GM19043 (cell line): ENCODE measurements at regions not wholly inside any gene's neighbourhood (a gene's known extent, or its start where the extent isn't known, plus 50 kb on each side); places are given as distances from the start of the nearest gene placed in this dataset.
"Not testable (repeated sequence)": the region's sequence is repeated elsewhere in the genome, so short reads cannot be mapped to it uniquely, and the experiment has no call there.

Source experiments
- ATAC-seq: cut with Tn5 transposase; IDR thresholded peaks from one replicate; pipeline ENCODE4 v1.9.1; 2021; ENCODE audit warnings: low read depth; ENCODE audit not compliant: unreplicated experiment

GRCh38 chr18:32884543-32884942 lies 111.7 kb upstream of the KLHL14 start:
- peak; percentile 83 for ATAC-seq

GRCh38 chr18:32881009-32881408 lies 108.2 kb upstream of the KLHL14 start:
- ATAC-seq = no peak

DNA sequence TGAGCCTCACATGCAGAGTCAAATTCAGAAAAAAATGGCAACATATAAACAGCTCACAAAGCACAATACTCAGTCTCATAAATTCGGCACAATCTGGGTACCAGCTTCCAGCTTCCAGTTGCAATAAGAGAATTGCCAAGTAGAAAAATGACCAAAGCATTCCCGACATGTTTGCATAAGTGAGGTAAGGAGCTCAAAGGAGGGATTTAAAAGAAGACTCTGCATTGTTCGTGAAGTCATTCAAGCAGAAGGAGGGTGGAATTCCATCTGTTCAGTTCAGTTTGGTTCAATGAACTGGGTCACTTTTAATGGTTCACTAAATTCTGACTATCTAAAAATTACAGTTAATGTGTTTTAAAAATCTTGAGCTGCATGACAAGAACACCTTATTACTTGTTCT lies 106.7 kb upstream of the KLHL14 start:
- ATAC-seq = no peak

DNA sequence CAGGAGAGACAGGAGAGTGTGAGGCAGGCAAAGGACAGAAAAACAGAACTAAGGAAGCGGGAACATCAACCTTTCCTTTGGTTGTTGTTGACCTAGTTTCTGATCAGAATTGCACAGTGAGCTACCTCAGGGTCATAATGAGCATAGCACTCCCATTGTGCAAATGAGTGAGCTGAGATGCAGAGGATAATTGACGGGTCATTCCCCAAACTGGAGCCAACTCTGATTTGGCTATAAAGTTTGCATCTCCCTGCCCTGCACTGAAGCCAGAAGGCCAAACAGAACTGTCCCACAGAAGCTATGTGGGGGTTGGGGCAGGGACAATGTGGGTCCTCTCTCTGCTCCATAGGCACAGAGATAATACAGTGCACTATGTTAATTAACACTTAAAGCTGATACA lies 105.6 kb upstream of the KLHL14 start:
- ATAC-seq = no peak

DNA sequence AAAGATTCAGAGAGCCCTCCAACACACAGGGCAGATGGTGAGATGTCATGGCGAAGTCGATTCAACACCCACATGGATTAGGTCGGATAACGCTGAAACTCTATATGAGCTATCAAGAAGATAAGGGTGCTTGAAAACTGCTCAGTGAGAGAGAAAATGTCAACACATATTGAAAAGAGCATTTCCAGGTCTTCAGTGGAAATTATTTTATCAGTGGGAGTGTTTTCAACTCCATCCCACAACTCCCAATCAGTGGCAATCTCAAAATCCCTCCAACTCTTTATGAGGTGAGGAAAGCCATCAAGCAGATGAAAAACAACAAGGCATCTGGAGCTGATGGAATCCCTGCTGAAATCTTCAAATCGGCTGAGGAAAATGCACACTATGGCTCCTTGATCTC lies 104.5 kb upstream of the KLHL14 start:
- no peak for ATAC-seq

DNA sequence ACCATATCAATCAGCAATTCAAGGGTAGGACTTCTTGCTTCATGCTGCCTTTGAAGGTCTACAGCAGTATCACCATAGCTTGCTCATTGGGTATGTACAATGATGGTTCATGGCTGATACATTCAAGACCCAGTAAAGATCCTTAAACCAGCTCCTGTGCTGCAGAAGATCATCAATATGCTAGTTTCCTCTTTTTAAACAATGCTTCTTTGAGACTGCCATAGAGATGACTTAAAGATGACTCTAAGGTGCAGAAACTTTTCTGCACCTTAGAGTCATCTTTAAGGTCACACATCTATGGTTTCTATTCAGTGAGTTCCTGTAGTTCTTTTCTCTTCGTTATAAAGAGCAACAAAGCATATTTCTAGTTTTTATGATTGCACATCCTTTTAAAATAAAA lies 102.8 kb upstream of the KLHL14 start:
- no peak for ATAC-seq

DNA sequence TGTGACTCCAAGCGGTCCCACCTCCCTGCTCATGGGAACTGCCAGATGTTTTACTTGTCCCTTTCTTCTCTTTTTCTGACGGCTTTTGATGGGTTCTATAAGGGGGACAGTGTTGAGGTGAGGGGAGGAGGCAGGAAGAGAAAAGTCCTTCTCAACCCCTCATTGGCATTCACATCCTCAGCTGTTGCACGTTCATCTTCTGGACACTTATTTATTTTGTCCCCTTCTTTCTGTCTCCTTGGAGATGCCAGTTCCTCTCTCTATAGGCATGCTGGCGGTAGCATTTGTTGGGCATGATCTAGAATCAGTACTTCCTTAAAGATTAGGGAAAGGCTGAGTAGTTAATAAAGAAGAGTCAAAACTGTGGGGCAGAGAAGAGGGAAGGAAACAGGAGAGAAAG lies 99.0 kb upstream of the KLHL14 start:
- ATAC-seq = no peak

DNA sequence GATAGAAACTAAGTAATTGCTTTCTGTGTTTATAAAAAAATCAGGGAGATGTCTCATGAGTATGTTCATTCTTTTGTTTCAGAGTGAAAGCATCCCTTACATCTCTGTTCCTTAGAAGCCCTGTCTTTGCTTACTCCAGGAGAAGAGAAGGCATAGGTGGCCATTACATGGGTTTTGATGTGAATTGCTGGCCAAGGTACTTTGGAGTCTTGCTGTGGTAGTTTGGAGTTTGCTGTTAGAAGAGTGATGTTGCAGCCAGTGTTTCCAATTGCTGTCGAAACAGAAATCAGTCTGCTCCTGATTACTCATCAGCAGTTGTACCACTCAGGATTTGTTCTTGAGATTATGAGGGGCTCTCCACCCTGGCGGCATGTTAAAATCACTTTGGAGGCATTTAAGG lies 97.8 kb upstream of the KLHL14 start:
- ATAC-seq = no peak

- no peak for ATAC-seq
Measured at GRCh38 chr18:32868406-32868805, 95.6 kb upstream of the KLHL14 start.

- no peak for ATAC-seq
Measured at GRCh38 chr18:32867936-32868335, 95.1 kb upstream of the KLHL14 start.

DNA sequence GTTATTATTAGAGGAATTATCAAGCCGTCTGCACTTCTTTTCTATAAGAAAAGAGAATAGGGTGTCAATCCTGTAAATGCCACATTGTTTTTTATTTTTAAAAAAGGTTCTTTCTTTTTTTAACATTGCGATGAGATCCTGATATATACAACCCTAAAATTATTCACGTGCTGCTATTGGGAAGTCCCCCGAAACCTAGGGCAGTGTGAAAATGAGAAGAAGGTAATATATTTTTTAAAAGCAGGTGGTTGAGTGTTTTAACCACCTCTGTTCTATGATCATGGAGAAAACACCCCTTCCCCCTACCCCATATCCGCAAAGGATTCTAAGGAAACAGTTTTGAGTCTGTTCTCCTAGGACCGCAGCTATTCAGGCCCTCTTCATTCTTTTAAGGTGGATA lies 94.5 kb upstream of the KLHL14 start:
- ATAC-seq = no peak

DNA sequence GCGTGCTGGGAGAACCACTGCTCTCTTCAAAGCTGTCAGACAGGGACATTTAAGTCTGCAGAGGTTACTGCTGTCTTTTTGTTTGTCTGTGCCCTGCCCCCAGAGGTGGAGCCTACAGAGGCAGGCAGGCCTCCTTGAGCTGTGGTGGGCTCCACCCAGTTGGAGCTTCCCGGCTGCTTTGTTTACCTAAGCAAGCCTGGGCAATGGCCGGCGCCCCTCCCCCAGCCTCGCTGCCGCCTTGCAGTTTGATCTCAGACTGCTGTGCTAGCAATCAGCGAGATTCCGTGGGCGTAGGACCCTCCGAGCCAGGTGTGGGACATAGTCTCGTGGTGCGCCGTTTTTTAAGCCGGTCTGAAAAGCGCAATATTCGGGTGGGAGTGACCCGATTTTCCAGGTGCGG lies 89.2 kb upstream of the KLHL14 start:
- ATAC-seq = not testable (repeated sequence)

- no peak for ATAC-seq
Measured at GRCh38 chr18:32851936-32852335, 79.1 kb upstream of the KLHL14 start.

DNA sequence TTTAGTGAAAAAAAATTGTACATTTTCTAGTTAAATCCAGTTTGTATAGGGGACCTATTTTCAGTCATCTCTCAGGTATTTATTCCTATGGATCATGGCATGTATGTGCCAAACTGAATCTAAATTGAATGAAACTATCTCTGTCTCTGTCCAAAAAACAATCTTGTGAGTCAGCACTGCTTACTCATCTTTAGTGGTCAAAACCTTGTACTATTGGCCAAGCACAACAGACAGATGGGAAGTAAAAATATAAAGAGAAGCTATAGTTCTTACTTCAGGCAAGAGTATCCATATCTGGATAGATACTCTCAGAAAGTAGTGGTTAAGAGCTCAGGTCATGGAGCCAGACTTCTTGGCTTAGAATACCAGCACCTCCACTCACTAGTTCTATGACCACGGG lies 76.0 kb upstream of the KLHL14 start:
- no peak for ATAC-seq

DNA sequence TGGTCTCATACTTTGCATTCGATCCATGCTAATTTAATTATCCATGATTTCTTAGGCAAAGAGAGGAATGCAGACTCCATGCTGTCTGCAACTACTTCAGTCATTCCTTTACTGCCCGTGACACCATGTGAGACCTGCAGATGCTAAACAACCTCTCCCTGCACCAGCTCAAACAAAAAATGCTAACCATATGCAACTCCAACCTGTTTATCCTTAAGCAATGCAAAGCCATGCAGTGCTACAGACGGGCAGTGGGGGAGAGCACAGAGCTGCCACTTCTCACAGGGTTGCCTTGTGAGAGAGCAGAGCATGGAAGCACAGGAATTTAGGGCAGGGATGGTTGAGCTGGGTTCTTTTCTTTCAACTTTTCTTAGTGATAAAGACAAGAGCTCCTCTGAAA lies 74.9 kb upstream of the KLHL14 start:
- ATAC-seq = no peak

DNA sequence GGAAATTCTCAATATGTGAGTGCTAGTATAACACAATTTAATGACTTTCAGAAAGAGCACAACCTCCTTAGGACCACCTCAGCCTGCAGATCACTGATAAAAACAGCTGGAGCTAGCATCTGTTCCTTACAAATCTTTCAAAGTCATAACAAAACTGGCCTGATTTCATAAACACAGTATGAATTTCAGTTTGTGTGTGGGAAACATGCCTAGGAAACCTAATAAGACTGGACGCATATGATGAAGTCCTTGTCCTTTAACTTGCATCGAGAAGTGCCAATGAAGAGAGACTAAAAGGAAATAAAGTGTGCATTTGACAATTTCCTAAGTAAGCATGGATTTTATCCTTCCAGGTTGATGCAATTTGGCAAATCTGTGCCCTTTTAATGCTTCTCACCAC lies 74.1 kb upstream of the KLHL14 start:
- ATAC-seq = no peak

DNA sequence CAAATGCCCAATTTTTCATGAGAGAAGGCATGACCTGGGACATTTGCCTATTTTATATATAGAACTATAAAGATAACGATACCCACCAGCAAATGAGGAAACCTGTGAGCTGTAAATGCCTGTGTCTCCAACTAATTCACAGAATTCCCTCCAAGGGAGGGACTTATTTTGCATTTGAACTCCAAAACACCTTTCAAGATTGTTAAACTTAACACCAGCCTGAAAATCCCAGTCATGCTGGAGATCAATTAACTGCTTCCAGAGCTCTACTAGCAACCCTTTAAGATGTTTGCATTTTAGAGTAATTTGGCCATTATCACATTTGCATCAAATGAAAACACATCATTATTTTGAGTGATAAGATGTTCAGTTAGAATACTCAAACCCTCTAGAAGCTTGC lies 68.1 kb upstream of the KLHL14 start:
- ATAC-seq = no peak

- no peak for ATAC-seq
Measured at GRCh38 chr18:32835951-32836350, 63.1 kb upstream of the KLHL14 start.

GRCh38 chr18:32831781-32832180 lies 59.0 kb upstream of the KLHL14 start:
- ATAC-seq = no peak

DNA sequence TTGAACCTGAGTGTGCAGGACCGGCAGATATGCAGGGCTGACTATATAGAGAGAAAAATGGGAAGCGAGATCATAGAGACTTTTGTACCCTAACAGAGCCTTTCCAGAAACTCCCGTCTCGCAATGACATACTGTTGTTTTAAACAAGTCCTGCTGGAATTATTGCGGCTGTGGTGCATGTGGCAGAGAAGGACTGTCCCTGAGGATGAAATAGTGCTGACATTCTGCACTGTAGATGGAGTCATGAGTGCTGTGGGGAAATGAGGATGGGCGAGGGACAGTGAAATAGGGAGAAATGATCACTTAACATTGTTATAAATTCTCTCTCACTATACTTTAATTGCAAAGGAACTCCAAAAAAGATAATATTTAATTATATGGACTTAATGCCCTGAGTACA lies 50.4 kb upstream of the KLHL14 start:
- ATAC-seq = no peak
